Ovary (tissue), 7 donors: ENCODE measurements at regions not wholly inside any gene's neighbourhood (a gene's known extent, or its start where the extent isn't known, plus 50 kb on each side); places are given as distances from the start of the nearest gene placed in this dataset.

ENCODE experiments used
- DNase-seq, 5 donors: peaks; one replicate each; pipeline ENCODE4 v3.0.0-alpha.2; 2019 to 2020
- H3K27ac ChIP-seq, 2 donors: fragments of 200-600 bp; one replicate each; pipeline versions ENCODE4 v1.5.1 to v1.8.0; 2019 to 2022
- H3K27me3 ChIP-seq: fragments of 200-600 bp; one replicate; pipeline ENCODE4 v1.8.0; 2022
- H3K36me3 ChIP-seq: fragments of 200-600 bp; sonication (generic); one replicate; pipeline ENCODE4 v1.5.1; 2019
- H3K4me1 ChIP-seq: one replicate; pipeline ENCODE4 v1.8.1; 2013; ENCODE audit warnings: mild to moderate bottlenecking, moderate library complexity; ENCODE audit not compliant: insufficient read depth
- H3K4me3 ChIP-seq: fragments of 200-600 bp; sonication (generic); one replicate; pipeline ENCODE4 v1.5.1; 2017
- H3K9me3 ChIP-seq, 2 donors: fragments of 200-600 bp in 1 of 2; sonication (generic) in 1 of 2; one replicate each; pipeline versions ENCODE4 v1.5.1 to v1.8.1; 2013 to 2019; ENCODE audit warnings: mild to moderate bottlenecking in 1 of 2, moderate library complexity in 1 of 2
- EP300 ChIP-seq: sonication (generic); formaldehyde crosslinking; IDR thresholded peaks from one replicate; pipeline ENCODE4 v1.6.1; 2017; ENCODE audit warnings: antibody characterized with exemption
- POLR2A ChIP-seq: fragments of 450-650 bp; IDR thresholded peaks from one replicate; pipeline ENCODE4 v1.6.1; 2017; ENCODE audit warnings: antibody characterized with exemption, mild to moderate bottlenecking, moderate library complexity
- WGBS, 3 donors: extraction: QIAGEN DNeasy Blood & Tissue Kit in 1 of 3; methylation state at CpG; one replicate each; pipeline versions ENCODE4 v1.1.5 to v1.1.7; 2013 to 2017; 5-methylcytosine and 5-hydroxymethylcytosine counted together
- intact Hi-C, 4 donors: fragments of 100-400 bp; cut with DNase I; formaldehyde crosslinking; loops; one replicate each; pipeline versions ENCODE4 v1.11.0 to v1.15.1; 2022 to 2023
- TF ChIP-seq, protein P1 (sequence below), 3 donors: fragments of 450-650 bp in 2 of 3; fragments of 200-600 bp in 1 of 3; IDR thresholded peaks; one replicate each; pipeline versions ENCODE4 v1.5.1 to v1.8.0; 2016 to 2022; ENCODE audit warnings: antibody characterized with exemption in 3 of 3, mild to moderate bottlenecking in 1 of 3
- donor health status: DM: no; HTN: no; CAD: no; lungs with moderate emphysema.
- donor health status: DM: no; HTN: no; CAD: no.
- donor health status: Bipolar disorder and iron deficiency.
- donor health status: DM: no; HTN: no; CAD: no.
- donor health status: DM: yes; HTN: yes; CAD: no.

DNA sequence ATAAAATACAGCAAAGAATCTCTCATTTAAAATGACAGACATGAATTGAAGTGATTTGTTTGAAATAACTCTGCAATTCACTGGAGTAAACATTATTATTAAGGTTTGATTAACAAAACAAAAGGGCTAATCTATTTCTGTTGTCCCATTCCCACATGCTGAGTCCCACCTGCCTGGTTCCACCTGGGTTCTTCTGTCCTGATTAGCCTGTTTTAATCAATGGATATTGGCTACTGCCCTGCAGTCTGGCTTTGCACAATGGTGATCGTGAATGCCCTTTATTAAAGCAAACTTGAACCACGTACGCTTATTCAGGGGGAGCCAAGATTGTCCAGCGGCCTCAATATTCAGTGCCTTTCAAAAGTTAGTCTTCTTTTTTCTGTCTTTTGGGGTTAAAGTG lies 72.8 kb upstream of the CDH19 start:
- intact Hi-C loops, result no loop called here
- H3K4me3 ChIP-seq, result no peak overlapping the region
- 79 to 81% (median 80%) methylated on average over 4 of the region's 4 CpGs for WGBS, 3 donors
- H3K27me3 ChIP-seq, result no peaks in the 10 kb centered on the region
- no peak for DNase-seq
- TF ChIP-seq, protein P1, sequence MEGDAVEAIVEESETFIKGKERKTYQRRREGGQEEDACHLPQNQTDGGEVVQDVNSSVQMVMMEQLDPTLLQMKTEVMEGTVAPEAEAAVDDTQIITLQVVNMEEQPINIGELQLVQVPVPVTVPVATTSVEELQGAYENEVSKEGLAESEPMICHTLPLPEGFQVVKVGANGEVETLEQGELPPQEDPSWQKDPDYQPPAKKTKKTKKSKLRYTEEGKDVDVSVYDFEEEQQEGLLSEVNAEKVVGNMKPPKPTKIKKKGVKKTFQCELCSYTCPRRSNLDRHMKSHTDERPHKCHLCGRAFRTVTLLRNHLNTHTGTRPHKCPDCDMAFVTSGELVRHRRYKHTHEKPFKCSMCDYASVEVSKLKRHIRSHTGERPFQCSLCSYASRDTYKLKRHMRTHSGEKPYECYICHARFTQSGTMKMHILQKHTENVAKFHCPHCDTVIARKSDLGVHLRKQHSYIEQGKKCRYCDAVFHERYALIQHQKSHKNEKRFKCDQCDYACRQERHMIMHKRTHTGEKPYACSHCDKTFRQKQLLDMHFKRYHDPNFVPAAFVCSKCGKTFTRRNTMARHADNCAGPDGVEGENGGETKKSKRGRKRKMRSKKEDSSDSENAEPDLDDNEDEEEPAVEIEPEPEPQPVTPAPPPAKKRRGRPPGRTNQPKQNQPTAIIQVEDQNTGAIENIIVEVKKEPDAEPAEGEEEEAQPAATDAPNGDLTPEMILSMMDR (IDR thresholded peaks at IDR 0.05), result no peak
- no peak for TF ChIP-seq POLR2A
- no peak for TF ChIP-seq EP300
- H3K36me3 ChIP-seq, result no peaks in the 10 kb centered on the region
- no peaks in the 10 kb centered on the region for H3K9me3 ChIP-seq
- H3K4me1 ChIP-seq, result no peaks in the 10 kb centered on the region
- H3K27ac ChIP-seq, result no peak overlapping the region

DNA sequence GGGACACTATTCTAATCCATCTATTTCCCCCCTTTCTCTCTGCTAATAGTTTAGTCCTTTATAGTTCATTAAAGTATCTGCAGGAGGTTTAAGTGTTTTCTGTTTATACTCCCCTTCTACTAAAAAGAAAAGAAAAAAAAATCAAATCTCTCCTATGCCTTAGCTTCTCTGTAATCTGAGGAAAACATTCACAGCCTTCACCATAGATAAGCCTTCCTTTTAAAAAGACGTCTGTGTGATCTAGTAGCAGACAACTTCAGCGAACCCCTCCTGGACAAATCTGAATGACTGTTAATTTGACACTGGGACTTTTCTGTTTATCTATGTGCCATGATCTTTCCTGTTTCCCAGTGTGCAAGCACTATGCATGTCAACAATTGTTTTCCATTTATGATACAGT lies 70.4 kb upstream of the CDH19 start:
- 32 to 42% (median 39%) methylated on average over 2 of the region's 2 CpGs for WGBS, 3 donors
- TF ChIP-seq EP300 (no peak), POLR2A (no peak)
- TF ChIP-seq, protein P1 (IDR thresholded peaks at IDR 0.05), result no peak
- H3K4me1 ChIP-seq, result no peaks in the 10 kb centered on the region
- H3K9me3 ChIP-seq, result no peaks in the 10 kb centered on the region
- no peak for DNase-seq
- H3K36me3 ChIP-seq, result no peaks in the 10 kb centered on the region
- H3K27me3 ChIP-seq, result no peaks in the 10 kb centered on the region
- intact Hi-C loops, result no loop called here
- H3K27ac ChIP-seq, result no peak overlapping the region
- H3K4me3 ChIP-seq, result no peak overlapping the region

DNA sequence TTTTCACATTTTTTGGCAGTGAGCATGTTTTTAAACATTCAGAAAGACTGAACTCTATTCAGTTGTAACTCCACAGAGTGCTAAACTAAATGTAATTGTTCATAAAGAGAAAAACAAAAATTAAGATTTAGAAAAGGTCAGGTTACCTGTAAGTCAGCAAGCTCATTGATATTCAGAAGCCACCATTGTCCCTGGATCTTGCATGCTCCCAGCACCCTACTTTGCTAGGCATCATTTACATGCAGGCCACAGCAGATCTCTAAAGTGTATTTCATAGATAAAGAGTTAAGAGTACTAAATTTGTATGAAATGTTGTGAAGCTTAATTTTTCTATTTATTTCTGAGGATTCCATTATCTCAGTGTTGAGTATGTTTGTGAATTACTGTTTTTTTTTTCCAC lies 64.8 kb upstream of the CDH19 start:
- no peak for DNase-seq
- Histone ChIP-seq H3K27me3 (no peaks in the 10 kb centered on the region), H3K4me1 (no peaks in the 10 kb centered on the region), H3K9me3 (no peaks in the 10 kb centered on the region), H3K27ac (no peak overlapping the region), H3K36me3 (no peaks in the 10 kb centered on the region), H3K4me3 (no peak overlapping the region)
- intact Hi-C loops, result no loop called here
- no peak for TF ChIP-seq POLR2A
- TF ChIP-seq, protein P1 (IDR thresholded peaks at IDR 0.05), result no peak
- no peak for TF ChIP-seq EP300

DNA sequence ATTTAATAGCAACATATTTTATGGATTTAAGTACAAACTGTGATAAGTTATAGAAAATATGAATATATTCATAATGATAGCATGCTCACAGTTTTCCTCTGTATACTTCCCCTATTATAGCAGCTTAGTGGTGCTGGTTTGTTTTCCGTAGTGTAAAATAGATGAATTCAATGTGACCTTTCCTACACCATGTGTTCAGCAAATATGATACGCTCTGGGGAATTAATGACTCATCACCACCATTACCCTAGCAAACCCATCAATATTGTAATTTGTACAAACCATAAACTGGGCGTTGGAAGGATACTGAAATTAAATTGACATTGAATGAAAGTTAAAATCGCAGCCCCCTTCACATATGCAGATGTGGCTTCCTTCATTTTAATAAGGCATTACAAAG lies 58.7 kb upstream of the CDH19 start:
- no peaks in the 10 kb centered on the region for H3K9me3 ChIP-seq
- H3K27me3 ChIP-seq, result no peaks in the 10 kb centered on the region
- no peaks in the 10 kb centered on the region for H3K4me1 ChIP-seq
- 86 to 89% (median 87%) methylated on average over 4 of the region's 4 CpGs for WGBS, 3 donors
- TF ChIP-seq EP300, result no peak
- TF ChIP-seq POLR2A, result no peak
- TF ChIP-seq, protein P1 (IDR thresholded peaks at IDR 0.05), result no peak
- intact Hi-C loops, result no loop called here
- DNase-seq, result no peak
- H3K27ac ChIP-seq, result no peak overlapping the region
- no peaks in the 10 kb centered on the region for H3K36me3 ChIP-seq
- H3K4me3 ChIP-seq, result no peak overlapping the region

DNA sequence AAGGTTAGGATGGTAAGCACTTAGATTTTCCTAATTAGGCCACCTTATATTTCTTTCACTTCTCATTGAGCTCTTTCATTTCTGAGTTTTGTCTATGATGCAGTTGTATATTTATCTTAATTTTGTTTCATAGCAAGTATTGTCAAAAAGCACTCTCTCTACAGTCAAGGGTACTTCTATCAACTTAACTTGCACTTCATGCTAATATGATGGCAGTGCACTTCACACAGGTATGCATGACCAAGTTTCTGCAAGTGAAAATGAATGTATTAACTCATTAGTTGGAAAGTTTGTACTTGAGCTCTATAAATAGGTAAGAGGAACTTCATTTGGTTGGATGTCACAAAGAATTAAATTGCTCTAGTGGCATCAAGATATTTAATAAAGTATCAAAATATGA lies 51.5 kb upstream of the CDH19 start:
- H3K27ac ChIP-seq, result no peak overlapping the region
- H3K36me3 ChIP-seq, result no peaks in the 10 kb centered on the region
- TF ChIP-seq EP300 (no peak), POLR2A (no peak)
- TF ChIP-seq, protein P1 (IDR thresholded peaks at IDR 0.05), result no peak
- DNase-seq, result no peak
- intact Hi-C loops, result no loop called here
- H3K4me1 ChIP-seq, result no peaks in the 10 kb centered on the region
- H3K4me3 ChIP-seq, result no peak overlapping the region
- H3K27me3 ChIP-seq, result no peaks in the 10 kb centered on the region
- H3K9me3 ChIP-seq, result no peaks in the 10 kb centered on the region
